Right lobe of liver (tissue), 6 donors: ENCODE measurements at regions not wholly inside any gene's neighbourhood (a gene's known extent, or its start where the extent isn't known, plus 50 kb on each side); places are given as distances from the start of the nearest gene placed in this dataset.

Source experiments
- ATAC-seq, 4 donors: fragments of 200-7000 bp; cut with Tn5 transposase; one replicate each; pipeline ENCODE4 v1.9.1; 2020; ENCODE audit warnings: mild to moderate bottlenecking in 4 of 4, moderate library complexity in 4 of 4
- DNase-seq, 3 donors: peaks; one replicate each; pipeline ENCODE4 v3.0.0-alpha.2; 2020
- H3K27ac ChIP-seq, 3 donors: fragments of 200-600 bp; one replicate each; pipeline ENCODE4 v1.8.0; 2022
- H3K27me3 ChIP-seq, 2 donors: fragments of 200-600 bp; one replicate each; pipeline ENCODE4 v1.8.0; 2022
- H3K36me3 ChIP-seq, 4 donors: fragments of 200-600 bp; sonication (generic) in 1 of 4; one replicate each; pipeline versions ENCODE4 v1.5.1 to v1.8.0; 2017 to 2022; ENCODE audit warnings: control low read depth in 1 of 4
- H3K4me1 ChIP-seq, 4 donors: fragments of 200-600 bp; sonication (generic) in 1 of 4; one replicate each; pipeline versions ENCODE4 v1.5.1 to v1.8.0; 2017 to 2022; ENCODE audit warnings: control low read depth in 1 of 4
- H3K4me3 ChIP-seq, 3 donors: fragments of 200-600 bp; one replicate each; pipeline ENCODE4 v1.8.0; 2022
- H3K9me3 ChIP-seq, 4 donors: fragments of 200-600 bp; sonication (generic) in 1 of 4; one replicate each; pipeline versions ENCODE4 v1.5.1 to v1.8.0; 2017 to 2022; ENCODE audit warnings: control low read depth in 1 of 4
- CTCF ChIP-seq, 4 donors: fragments of 200-600 bp in 3 of 4; fragments of 450-650 bp in 1 of 4; IDR thresholded peaks; one replicate each; pipeline versions ENCODE4 v1.5.1 to v1.8.0; 2016 to 2022; ENCODE audit warnings: antibody characterized with exemption in 4 of 4, mild to moderate bottlenecking in 2 of 4
- POLR2A ChIP-seq: fragments of 450-650 bp; IDR thresholded peaks from one replicate; pipeline ENCODE4 v1.6.1; 2017; ENCODE audit warnings: antibody characterized with exemption, mild to moderate bottlenecking
- WGBS: methylation state at CpG from one replicate; pipeline ENCODE4 v1.1.6; 2018; ENCODE audit warnings: low coverage, low lambda C conversion rate; ENCODE audit not compliant: insufficient coverage; ENCODE audit errors: missing lambda C conversion rate; 5-methylcytosine and 5-hydroxymethylcytosine counted together
- intact Hi-C, 2 donors: fragments of 100-400 bp; cut with DNase I; formaldehyde crosslinking; loops; one replicate each; pipeline versions ENCODE4 v1.11.2 to v1.14.1; 2022
- donor health status: DM: no; HTN: yes; CAD: no.
- donor health status: DM: no; HTN: no; CAD: no.
- donor health status: DM: no; HTN: no; CAD: no.
- donor health status: DM: no; HTN: yes; CAD: no.
- donor health status: DM: no; HTN: yes; CAD: no.

GRCh38 chr7:42550706-42551470 is 313.9 kb upstream of the GLI3 start:
- Histone ChIP-seq H3K27me3 (no peaks in the 10 kb centered on the region), H3K9me3 (no peaks in the 10 kb centered on the region), H3K4me3 (no peak overlapping the region), H3K27ac (no peak overlapping the region), H3K4me1 (no peaks in the 10 kb centered on the region), H3K36me3 (no peaks in the 10 kb centered on the region)
- no peak for TF ChIP-seq CTCF (IDR thresholded peaks at IDR 0.05)
- no peak for TF ChIP-seq POLR2A
- intact Hi-C loops, result no loop called here
- DNase-seq (no peak), ATAC-seq (no peak)

GRCh38 chr7:42549866-42550485 is 313.0 kb upstream of the GLI3 start:
- no peak for DNase-seq
- intact Hi-C loops, result no loop called here
- Histone ChIP-seq H3K4me3 (no peak overlapping the region), H3K4me1 (no peaks in the 10 kb centered on the region), H3K27me3 (no peaks in the 10 kb centered on the region), H3K9me3 (no peaks in the 10 kb centered on the region), H3K36me3 (no peaks in the 10 kb centered on the region), H3K27ac (no peak overlapping the region)
- WGBS, result 32% methylated on average over 3 of the region's 3 CpGs
- no peak for TF ChIP-seq CTCF (IDR thresholded peaks at IDR 0.05)
- ATAC-seq, result no peak

- WGBS, result 49% methylated on average over 6 of the region's 6 CpGs
- H3K9me3 ChIP-seq, result no peaks in the 10 kb centered on the region
- intact Hi-C loops, result no loop called here
Observed at GRCh38 chr7:42548816-42549611, 312.0 kb upstream of the GLI3 start.

GRCh38 chr7:42545049-42545724 is 308.2 kb upstream of the GLI3 start:
- DNase-seq (no peak), ATAC-seq (no peak)
- intact Hi-C loops, result no loop called here
- no peaks in the 10 kb centered on the region for H3K9me3 ChIP-seq
- H3K4me1 ChIP-seq, result no peaks in the 10 kb centered on the region
- H3K4me3 ChIP-seq, result no peak overlapping the region
- no peak for TF ChIP-seq CTCF (IDR thresholded peaks at IDR 0.05)
- no peak for TF ChIP-seq POLR2A
- no peak overlapping the region for H3K27ac ChIP-seq
- no peaks in the 10 kb centered on the region for H3K27me3 ChIP-seq
- no peaks in the 10 kb centered on the region for H3K36me3 ChIP-seq
- WGBS, result 64% methylated on average over 1 of the region's 1 CpG

More at GRCh38 chr7:42548816-42549611, 312.0 kb upstream of the GLI3 start:
- DNase-seq (no peak), ATAC-seq (no peak)
- no peak overlapping the region for H3K27ac ChIP-seq
- H3K4me3 ChIP-seq, result no peak overlapping the region
- H3K4me1 ChIP-seq, result no peaks in the 10 kb centered on the region
- H3K36me3 ChIP-seq, result no peaks in the 10 kb centered on the region
- no peaks in the 10 kb centered on the region for H3K27me3 ChIP-seq
- TF ChIP-seq CTCF (IDR thresholded peaks at IDR 0.05), result no peak
